H1 (cell line): ENCODE measurements at regions not wholly inside any gene's neighbourhood (a gene's known extent, or its start where the extent isn't known, plus 50 kb on each side); places are given as distances from the start of the nearest gene placed in this dataset.

Experiments used
- CHD1 ChIP-seq: IDR thresholded peaks from 2 replicates; pipeline ENCODE4 v1.6.1; 2012; ENCODE audit warnings: low read depth, low read length, improper control_type of control experiment
- FOSL1 ChIP-seq: IDR thresholded peaks from 2 replicates; pipeline ENCODE4 v1.6.1; 2011; ENCODE audit warnings: mild to moderate bottlenecking, low read depth, low read length, moderate library complexity; ENCODE audit not compliant: insufficient read depth
- MAFK ChIP-seq: IDR thresholded peaks from 2 replicates; pipeline ENCODE4 v1.6.1; 2012; ENCODE audit warnings: low read depth, mild to moderate bottlenecking, improper control_type of control experiment, low read length
- RXRA ChIP-seq: IDR thresholded peaks from 2 replicates; pipeline ENCODE4 v1.6.1; 2011; ENCODE audit warnings: low read depth, mild to moderate bottlenecking, low read length, moderate library complexity; ENCODE audit not compliant: insufficient read depth
- SP4 ChIP-seq: IDR thresholded peaks from 2 replicates; pipeline ENCODE4 v1.6.1; 2012; ENCODE audit warnings: low read length, inconsistent platforms
- TF ChIP-seq, protein P1 (sequence below), 3 experiments: IDR thresholded peaks; 1 replicate in 2 of 3; 2 replicates in 1 of 3; pipeline versions ENCODE4 v1.5.1 to v1.6.1; 2011; ENCODE audit warnings: low read length in 3 of 3, mild to moderate bottlenecking in 3 of 3, inconsistent platforms in 2 of 3, low read depth in 1 of 3, moderate library complexity in 1 of 3; ENCODE audit not compliant: insufficient read depth in 1 of 3; ENCODE audit errors: control extremely low read depth in 1 of 3

GRCh38 chr2:149924549-149925213 lies 337.1 kb upstream of the MMADHC start (continued):
- TF ChIP-seq, protein P1, sequence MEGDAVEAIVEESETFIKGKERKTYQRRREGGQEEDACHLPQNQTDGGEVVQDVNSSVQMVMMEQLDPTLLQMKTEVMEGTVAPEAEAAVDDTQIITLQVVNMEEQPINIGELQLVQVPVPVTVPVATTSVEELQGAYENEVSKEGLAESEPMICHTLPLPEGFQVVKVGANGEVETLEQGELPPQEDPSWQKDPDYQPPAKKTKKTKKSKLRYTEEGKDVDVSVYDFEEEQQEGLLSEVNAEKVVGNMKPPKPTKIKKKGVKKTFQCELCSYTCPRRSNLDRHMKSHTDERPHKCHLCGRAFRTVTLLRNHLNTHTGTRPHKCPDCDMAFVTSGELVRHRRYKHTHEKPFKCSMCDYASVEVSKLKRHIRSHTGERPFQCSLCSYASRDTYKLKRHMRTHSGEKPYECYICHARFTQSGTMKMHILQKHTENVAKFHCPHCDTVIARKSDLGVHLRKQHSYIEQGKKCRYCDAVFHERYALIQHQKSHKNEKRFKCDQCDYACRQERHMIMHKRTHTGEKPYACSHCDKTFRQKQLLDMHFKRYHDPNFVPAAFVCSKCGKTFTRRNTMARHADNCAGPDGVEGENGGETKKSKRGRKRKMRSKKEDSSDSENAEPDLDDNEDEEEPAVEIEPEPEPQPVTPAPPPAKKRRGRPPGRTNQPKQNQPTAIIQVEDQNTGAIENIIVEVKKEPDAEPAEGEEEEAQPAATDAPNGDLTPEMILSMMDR (IDR thresholded peaks at IDR 0.05; ENCODE audit: control extremely low read depth in 1 of 3, insufficient read depth in 1 of 3, low read depth in 1 of 3, low read length in 3 of 3) = no peak
- TF ChIP-seq MAFK (no peak), RXRA (no peak), CHD1 (no peak), SP4 (no peak), FOSL1 (no peak)
